Endothelial cell of umbilical vein (primary cell): ENCODE measurements at regions not wholly inside any gene's neighbourhood (a gene's known extent, or its start where the extent isn't known, plus 50 kb on each side); places are given as distances from the start of the nearest gene placed in this dataset.

Experiments used
- BruUV-seq: library from RNA; stranded (reverse); fragments of 400-500 nt; replicated peaks from 2 replicates; lab custom pipeline; 2021; lab: Mats Ljungman, UMichigan
- CTCF ChIA-PET: fragments of 300-600, 350-600 bp; sonication (Branson Sonifier 250); formaldehyde crosslinking; loops from one replicate; lab custom pipeline; 2021; ENCODE audit warnings: antibody characterized with exemption, inconsistent platforms; lab: Charles Lee
- POLR2A ChIA-PET: fragments of 300-600, 350-600 bp; sonication (Branson Sonifier 250); formaldehyde crosslinking; loops from one replicate; lab custom pipeline; 2021; ENCODE audit warnings: antibody characterized with exemption, inconsistent platforms; lab: Charles Lee
- DNase-seq: peaks from one replicate; pipeline ENCODE4 v3.0.0-alpha.2; 2011; ENCODE audit warnings: low read depth, low spot score
- FAIRE-seq: peaks from 2 replicates; lab custom pipeline; 2011; peaks lifted over from hg19 to GRCh38; lab: Jason Lieb, UNC
- H2AFZ ChIP-seq: 2 replicates; pipeline ENCODE4 v1.6.0; 2012; ENCODE audit warnings: low read depth, low read length, control low read depth, inconsistent platforms
- H3K27ac ChIP-seq: 2 replicates; pipeline ENCODE4 v1.5.1; 2011; ENCODE audit warnings: low read depth, mild to moderate bottlenecking, control low read depth, low read length, moderate library complexity; ENCODE audit not compliant: insufficient read depth
- H3K27me3 ChIP-seq, 2 experiments: 2 replicates each; pipeline versions ENCODE4 v1.6.0 to v1.6.1; 2011; ENCODE audit warnings: low read length in 2 of 2, mixed read lengths in 1 of 2; ENCODE audit not compliant: control insufficient read depth in 2 of 2, insufficient read depth in 2 of 2
- H3K36me3 ChIP-seq, 2 experiments: 2 replicates in 1 of 2; 3 replicates in 1 of 2; pipeline ENCODE4 v1.5.1; 2011; ENCODE audit warnings: low read length in 2 of 2, mild to moderate bottlenecking in 1 of 2, moderate library complexity in 1 of 2; ENCODE audit not compliant: control insufficient read depth in 2 of 2, insufficient read depth in 2 of 2; ENCODE audit errors: extremely low read depth in 1 of 2
- H3K4me1 ChIP-seq: 3 replicates; pipeline ENCODE4 v1.5.1; 2011; ENCODE audit warnings: mild to moderate bottlenecking, low read length; ENCODE audit not compliant: control insufficient read depth, insufficient read depth; ENCODE audit errors: extremely low read depth
- H3K4me2 ChIP-seq: 2 replicates; pipeline ENCODE4 v1.6.1; 2011; ENCODE audit warnings: low read length, control low read depth, mixed read lengths; ENCODE audit not compliant: insufficient read depth
- H3K4me3 ChIP-seq, 3 experiments: fragments of 200-600 bp in 1 of 3; sonication (generic), shearing (Covaris generic) in 1 of 3; replicated peaks in 1 of 3; 2 replicates each; pipeline ENCODE4 v1.5.1; 2011 to 2016; ENCODE audit warnings: control low read depth in 3 of 3, low read length in 3 of 3, mild to moderate bottlenecking in 2 of 3, inconsistent platforms in 1 of 3, low read depth in 1 of 3, moderate library complexity in 1 of 3; ENCODE audit not compliant: insufficient read depth in 1 of 3
- H3K79me2 ChIP-seq: 2 replicates; pipeline ENCODE4 v1.6.0; 2012; ENCODE audit warnings: low read length, inconsistent platforms; ENCODE audit not compliant: control insufficient read depth, insufficient read depth
- H3K9ac ChIP-seq: replicated peaks from 2 replicates; pipeline ENCODE3; 2011; ENCODE audit warnings: low read length, control low read depth; ENCODE audit not compliant: insufficient read depth; ENCODE audit errors: extremely low read depth
- H3K9me1 ChIP-seq: replicated peaks from 3 replicates; pipeline ENCODE4 v1.6.0; 2011; ENCODE audit warnings: mild to moderate bottlenecking, low read length; ENCODE audit not compliant: control insufficient read depth, insufficient read depth; ENCODE audit errors: extremely low read depth
- H3K9me3 ChIP-seq: replicated peaks from 2 replicates; pipeline ENCODE4 v1.5.1; 2012; ENCODE audit warnings: low read length, inconsistent platforms; ENCODE audit not compliant: control insufficient read depth, insufficient read depth
- H4K20me1 ChIP-seq: replicated peaks from 2 replicates; pipeline ENCODE3; 2011; ENCODE audit warnings: mild to moderate bottlenecking, low read length; ENCODE audit not compliant: control insufficient read depth, insufficient read depth; ENCODE audit errors: extremely low read depth
- CTCF ChIP-seq, 2 donors: IDR thresholded peaks; 1 replicate in 1 of 2; 2 replicates in 1 of 2; pipeline ENCODE4 v1.5.1; 2011; ENCODE audit warnings: low read length in 2 of 2, mild to moderate bottlenecking in 2 of 2, moderate library complexity in 2 of 2, control low read depth in 1 of 2, inconsistent platforms in 1 of 2, low read depth in 1 of 2; ENCODE audit not compliant: insufficient read depth in 1 of 2; ENCODE audit errors: extremely low read depth in 1 of 2
- EZH2 ChIP-seq: IDR thresholded peaks from 2 replicates; pipeline ENCODE4 v1.6.1; 2012; ENCODE audit warnings: borderline replicate concordance, low read depth, mild to moderate bottlenecking, moderate library complexity, low read length, inconsistent platforms; ENCODE audit not compliant: severe bottlenecking
- FOS ChIP-seq: IDR thresholded peaks from 2 replicates; pipeline ENCODE4 v1.6.1; 2011; ENCODE audit warnings: mild to moderate bottlenecking, low read length, moderate library complexity, borderline replicate concordance; ENCODE audit not compliant: insufficient read depth
- GATA2 ChIP-seq: IDR thresholded peaks from 2 replicates; pipeline ENCODE4 v1.7.0; 2011; ENCODE audit warnings: low read depth, mild to moderate bottlenecking, moderate library complexity, mixed read lengths, low read length; ENCODE audit not compliant: insufficient read length, insufficient read depth
- JUN ChIP-seq: IDR thresholded peaks from 2 replicates; pipeline ENCODE4 v1.6.1; 2011; ENCODE audit warnings: borderline replicate concordance, low read depth; ENCODE audit not compliant: insufficient read length, insufficient read depth
- MAX ChIP-seq: IDR thresholded peaks from 2 replicates; pipeline ENCODE4 v1.6.1; 2011; ENCODE audit not compliant: insufficient read depth, insufficient read length
- MYC ChIP-seq: IDR thresholded peaks from one replicate; pipeline ENCODE4 v1.6.1; 2011; ENCODE audit warnings: mild to moderate bottlenecking, low read depth, low read length
- POLR2A ChIP-seq: IDR thresholded peaks from 2 replicates; pipeline ENCODE4 v1.6.1; 2012; ENCODE audit warnings: low read depth, mild to moderate bottlenecking, control low read depth, low read length
- POLR2AphosphoS5 ChIP-seq: IDR thresholded peaks from 2 replicates; pipeline ENCODE4 v1.6.1; 2012; ENCODE audit warnings: low read depth, mild to moderate bottlenecking, control low read depth, low read length, moderate library complexity; ENCODE audit not compliant: insufficient read depth
- dilution Hi-C: fragments of 300-500 bp; cut with MboI; formaldehyde crosslinking; loops from one replicate; pipeline ENCODE4 v1.15.0; 2019; ENCODE audit warnings: low sequenced_read_pairs; ENCODE audit not compliant: extremely low pct_ligation_motif_present
- intact Hi-C: fragments of 100-400 bp; cut with micrococcal nuclease; formaldehyde crosslinking; loops from one replicate; pipeline ENCODE4 v1.10.0; 2022

DNA sequence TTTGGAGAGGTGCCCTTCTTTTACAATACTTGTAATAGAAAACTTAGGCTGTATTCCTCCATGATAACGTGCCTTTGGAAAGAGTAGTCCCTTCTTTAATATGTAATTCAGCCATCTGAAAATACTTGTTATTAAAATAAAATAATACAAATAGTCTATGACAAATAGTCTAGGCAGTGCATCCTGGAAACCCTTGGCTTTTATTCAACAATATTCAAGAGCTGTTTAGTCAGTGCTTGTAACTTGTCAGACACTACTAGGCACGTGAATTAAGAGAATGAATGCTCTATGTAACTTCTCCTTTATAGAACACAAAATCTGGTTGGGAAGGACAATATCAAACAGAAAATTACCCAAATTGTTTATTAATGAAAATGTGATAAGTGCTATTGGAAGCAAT lies 388.2 kb downstream of the MTX2 start:
- Histone ChIP-seq H3K27me3 (peaks cover 0 to 10% of the 10 kb centered on the region in 2 experiments), H3K9me1 (no peaks in the 10 kb centered on the region), H3K27ac (no peak overlapping the region), H2AFZ (no peak overlapping the region), H3K4me3 (no peak overlapping the region), H3K9me3 (no peaks in the 10 kb centered on the region), H3K36me3 (no peaks in the 10 kb centered on the region), H3K9ac (no peak overlapping the region), H3K4me1 (peaks cover 7% of the 10 kb centered on the region), H3K79me2 (no peaks in the 10 kb centered on the region), H4K20me1 (no peaks in the 10 kb centered on the region), H3K4me2 (no peak overlapping the region)
- BruUV-seq: no TSS peak
- dilution Hi-C loops: loop anchor here (25.0 kb wide), 1 partner anchor 480 kb away; no protein-coding TSS in a partner anchor
- no peak for DNase-seq
- POLR2A ChIA-PET: no interaction called here
- intact Hi-C loops: no loop called here
- FAIRE-seq: no peak
- TF ChIP-seq POLR2AphosphoS5: no peak
- no peak for TF ChIP-seq MAX
- no peak for TF ChIP-seq MYC
- no peak for TF ChIP-seq CTCF (IDR thresholded peaks at IDR 0.05; ENCODE audit: extremely low read depth in 1 of 2, insufficient read depth in 1 of 2, low read depth in 1 of 2, low read length in 2 of 2)
- no peak for TF ChIP-seq POLR2A
- no peak for TF ChIP-seq GATA2
- no peak for TF ChIP-seq EZH2
- no peak for TF ChIP-seq FOS
- no peak for TF ChIP-seq JUN
- CTCF ChIA-PET: interaction anchor here (1.1 kb wide), 1 partner anchor 157 kb away, joined by 3 read pairs; no protein-coding TSS in a partner anchor
